Stimulated activated CD4-positive, alpha-beta T cell treated with anti-CD3 and anti-CD28 coated beads, Interleukin-15, amount 100 ng/mL, for 24 hours (primary cell): ENCODE measurements at regions not wholly inside any gene's neighbourhood (a gene's known extent, or its start where the extent isn't known, plus 50 kb on each side); places are given as distances from the start of the nearest gene placed in this dataset.

Source experiments
- DNase-seq: peaks from one replicate; pipeline ENCODE4 v3.0.0-alpha.2; 2020

DNA sequence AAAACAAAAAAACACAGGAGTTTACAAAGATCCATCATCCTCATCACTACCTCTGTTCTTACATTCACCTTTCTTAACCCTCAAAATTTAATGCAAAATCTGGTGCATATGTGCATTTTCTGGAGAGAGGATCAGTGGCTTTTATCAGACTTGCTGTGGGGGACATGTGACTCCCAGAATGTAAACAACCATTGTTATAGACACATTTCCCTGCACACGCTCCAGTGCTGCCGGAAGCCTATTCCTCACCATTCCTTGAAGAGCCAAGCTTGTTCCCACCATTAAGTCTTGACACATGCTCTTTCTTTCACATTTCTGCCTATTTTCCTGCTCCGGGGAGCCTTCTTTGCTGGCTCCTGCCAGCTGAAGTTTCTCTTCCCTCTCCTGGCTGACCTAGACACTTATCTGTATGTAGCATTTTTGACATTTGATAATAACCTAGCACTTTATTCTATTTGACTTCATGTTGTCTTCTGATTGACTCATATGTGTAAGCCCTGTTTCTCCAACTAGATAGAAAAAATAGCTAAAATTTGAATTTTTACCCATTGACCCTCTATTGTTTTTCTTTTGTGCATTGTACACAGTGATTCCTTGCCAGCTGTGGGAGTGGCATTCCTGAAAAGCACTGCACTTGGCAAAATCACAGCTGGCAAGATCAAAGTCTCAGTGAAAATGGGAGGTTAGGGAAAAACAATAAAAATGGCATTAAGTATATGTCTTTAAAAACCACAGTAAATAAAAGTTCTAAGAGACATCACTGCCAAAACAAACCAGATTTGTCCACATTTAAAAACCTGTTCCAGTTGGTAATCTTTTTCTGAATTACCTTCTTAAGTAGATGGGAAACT lies 76.8 kb upstream of the CIBAR2 start:
- DNase-seq = no peak

DNA sequence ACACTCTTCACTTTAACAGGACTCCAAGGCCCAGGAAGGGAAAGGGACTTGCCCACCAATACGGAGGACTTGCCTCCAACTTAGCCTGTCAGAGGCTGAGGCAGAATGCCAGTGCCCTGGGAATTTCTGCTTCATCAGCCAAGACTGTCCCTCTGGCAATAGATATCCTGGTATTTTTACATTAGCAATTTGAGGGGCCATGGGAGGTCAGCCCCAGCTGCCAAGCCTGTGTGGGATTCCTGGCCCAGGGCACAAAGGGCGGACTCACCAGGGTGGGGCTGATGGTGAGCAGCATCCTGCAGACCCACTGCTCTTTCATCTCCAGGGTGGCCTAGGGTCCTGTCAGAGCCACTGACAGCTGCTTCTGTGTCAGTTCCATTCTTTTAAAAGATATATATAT lies 78.3 kb upstream of the CIBAR2 start:
- no peak for DNase-seq

- DNase-seq = no peak
Observed at GRCh38 chr16:85191341-85191965, 79.2 kb upstream of the CIBAR2 start.

- DNase-seq = no peak
Observed at GRCh38 chr16:85192238-85193114, 80.2 kb upstream of the CIBAR2 start.

GRCh38 chr16:85193115-85193493 lies 80.8 kb upstream of the CIBAR2 start:
- DNase-seq = no peak

DNA sequence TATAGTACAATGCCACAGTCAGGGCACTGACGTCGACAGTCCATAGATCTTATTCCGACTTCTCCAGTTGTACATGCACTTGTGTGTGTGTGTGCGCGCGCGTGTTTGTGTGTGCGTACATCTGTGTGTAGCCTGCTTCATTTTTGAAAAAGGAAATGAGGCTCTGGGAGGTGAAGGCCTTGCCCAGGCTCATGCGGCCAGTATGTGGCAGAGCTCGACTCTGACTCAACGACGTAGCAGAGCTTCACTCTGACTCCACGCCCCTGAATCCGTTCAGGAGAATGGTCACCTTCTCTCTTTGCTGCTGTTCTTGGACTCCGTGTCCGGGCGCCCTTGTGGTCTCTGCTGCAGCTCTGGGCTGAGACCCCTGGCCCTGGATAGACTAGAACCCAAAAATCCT lies 81.6 kb upstream of the CIBAR2 start:
- DNase-seq = no peak

DNA sequence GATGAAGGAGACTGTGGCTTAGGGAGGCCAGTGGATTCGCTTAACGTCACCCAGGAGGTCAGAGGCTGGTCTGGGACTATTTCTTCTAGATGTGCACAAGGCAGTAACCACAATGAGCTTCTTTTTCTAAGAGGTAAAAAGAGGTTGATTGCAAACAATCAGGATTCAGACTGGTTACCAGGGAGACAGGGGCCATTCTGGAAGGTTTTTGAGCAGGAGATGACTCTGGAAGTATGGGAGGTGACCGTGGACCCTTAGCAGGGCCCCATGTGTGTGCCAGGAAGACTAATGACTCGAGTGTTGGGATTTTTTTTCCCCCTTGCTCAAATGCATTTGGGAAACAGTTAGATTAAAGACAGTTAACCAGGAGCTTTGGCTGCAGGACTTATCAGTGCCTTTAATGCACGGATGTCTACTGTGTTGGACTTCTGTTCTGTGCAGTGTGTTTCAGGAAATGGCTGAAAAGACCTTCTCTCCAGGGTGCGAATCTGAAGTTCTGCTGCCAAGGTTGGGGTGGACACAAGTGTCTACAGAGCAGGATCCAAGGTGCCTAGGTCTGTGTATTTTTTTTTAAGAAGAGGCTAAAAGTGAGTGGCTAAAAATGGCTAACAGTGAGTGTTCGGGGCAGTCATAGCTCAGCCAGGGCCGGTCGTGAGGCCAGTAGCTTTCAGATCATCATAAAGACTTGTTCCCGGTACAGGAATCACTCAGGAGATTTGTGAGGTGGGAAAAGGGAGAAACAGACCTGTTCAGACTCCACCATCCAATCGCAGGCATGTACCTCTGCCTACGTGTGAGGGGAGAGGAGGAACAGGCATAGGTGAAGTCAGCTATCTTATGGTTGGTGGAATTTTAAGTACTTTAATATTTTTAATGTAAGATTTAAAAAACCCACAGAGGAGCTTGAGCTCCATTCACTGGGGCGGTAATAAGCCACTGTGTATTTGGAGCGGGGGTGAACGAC lies 82.3 kb upstream of the CIBAR2 start:
- no peak for DNase-seq

GRCh38 chr16:85195271-85195647 lies 83.0 kb upstream of the CIBAR2 start:
- no peak for DNase-seq

DNA sequence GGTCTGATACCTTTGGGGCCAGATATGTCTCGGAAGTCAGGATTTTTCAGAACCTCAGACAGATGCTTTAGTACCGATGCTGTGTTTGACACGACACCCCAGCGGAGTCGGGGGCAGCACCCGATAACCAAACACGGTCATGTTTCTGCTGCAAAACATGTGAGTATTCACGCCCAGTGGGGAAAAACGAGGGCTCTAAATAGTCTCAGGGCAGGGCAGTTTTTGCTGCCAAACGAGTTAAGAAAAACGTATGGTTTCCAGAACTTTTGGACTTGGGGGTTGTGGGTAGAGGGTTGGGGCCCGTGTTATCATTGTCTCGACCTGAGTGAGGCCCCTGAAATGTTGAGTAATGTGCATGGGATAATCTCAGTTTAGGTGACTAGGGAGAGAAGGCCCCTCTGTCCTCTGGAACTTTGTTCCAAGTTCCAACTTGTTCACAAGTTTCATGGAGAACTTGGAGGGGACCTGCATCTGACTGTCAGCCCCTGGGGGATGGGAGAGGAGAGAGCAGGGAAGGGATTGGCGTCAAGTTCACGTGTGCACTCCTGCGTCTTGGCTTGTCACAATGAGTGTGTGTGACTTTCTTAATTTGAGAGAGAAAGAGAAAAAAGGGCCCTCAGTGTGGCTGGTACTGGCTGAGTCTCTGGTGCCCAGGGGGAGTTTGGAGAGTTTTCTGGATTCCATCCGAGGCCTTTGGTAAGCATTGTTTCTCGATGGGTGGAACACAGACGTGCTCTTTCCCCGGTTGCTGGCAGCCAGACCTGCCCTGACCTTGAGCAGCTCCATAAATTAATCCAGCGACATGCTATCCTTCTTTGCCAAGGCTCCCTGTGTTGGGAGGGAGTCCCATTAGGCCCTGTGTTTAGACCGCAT lies 83.9 kb upstream of the CIBAR2 start:
- DNase-seq = no peak

DNA sequence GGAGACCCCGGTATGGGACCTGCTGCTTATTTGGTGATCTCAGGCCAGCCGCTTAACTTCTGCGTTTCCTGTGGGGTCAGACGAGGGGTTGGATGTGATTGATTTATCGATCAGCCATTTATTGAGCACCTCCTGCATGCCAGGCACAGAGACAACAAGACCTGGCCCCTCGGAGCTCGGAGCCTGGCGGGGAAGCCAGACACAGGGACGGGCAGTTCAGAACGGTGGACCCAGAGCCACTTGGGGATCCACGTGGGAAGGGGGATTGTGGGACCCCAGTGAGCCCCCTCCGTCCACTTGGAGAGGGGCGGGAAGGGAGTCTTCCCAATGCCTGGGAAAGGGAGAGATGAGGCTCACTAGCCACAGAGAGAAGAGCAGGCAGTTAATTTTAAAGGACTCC lies 84.7 kb upstream of the CIBAR2 start:
- DNase-seq = no peak

GRCh38 chr16:85197611-85198566 lies 85.6 kb upstream of the CIBAR2 start:
- DNase-seq = no peak

- no peak for DNase-seq
Observed at GRCh38 chr16:85199069-85199725, 86.9 kb upstream of the CIBAR2 start.

- no peak for DNase-seq
Observed at GRCh38 chr16:85199880-85200279, 87.6 kb upstream of the CIBAR2 start.

DNA sequence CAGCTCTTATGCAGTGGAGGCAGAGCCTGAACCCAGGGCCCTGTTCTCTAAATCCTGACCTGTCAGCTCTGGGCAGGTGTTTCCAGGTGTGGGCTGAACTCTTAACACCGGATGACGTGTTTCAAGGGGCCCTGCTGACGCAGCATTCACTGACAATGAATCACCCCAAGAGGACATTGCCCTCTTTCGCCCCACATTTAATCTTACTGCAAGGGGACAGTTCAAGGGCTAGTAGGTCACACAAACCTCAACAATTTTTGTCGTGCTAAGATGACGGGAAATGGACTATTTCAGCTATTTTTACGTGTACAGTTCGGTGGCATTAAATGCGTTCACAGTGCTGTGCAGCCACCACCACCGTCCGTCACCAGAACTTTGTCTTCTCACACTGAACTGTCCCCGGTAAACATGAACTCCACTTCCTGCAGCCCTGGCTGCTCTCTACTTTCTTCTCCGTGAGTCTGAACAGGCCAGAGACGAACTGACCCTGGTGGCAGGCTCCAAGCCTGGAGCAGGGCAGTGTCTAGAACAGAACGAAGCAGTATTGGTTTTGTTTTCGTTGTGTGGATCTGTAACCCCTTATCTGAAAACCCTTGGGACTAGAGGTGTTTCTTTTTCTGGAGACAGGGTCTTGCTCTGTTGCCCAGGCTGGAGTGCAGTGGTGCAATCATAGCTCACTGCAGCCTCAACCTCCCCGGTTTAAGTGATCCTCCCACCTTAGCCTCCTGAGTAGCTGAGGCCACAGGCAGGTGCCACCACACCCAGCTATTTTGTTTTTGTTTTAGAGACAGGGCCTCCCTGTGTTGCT lies 88.4 kb upstream of the CIBAR2 start:
- no peak for DNase-seq

DNA sequence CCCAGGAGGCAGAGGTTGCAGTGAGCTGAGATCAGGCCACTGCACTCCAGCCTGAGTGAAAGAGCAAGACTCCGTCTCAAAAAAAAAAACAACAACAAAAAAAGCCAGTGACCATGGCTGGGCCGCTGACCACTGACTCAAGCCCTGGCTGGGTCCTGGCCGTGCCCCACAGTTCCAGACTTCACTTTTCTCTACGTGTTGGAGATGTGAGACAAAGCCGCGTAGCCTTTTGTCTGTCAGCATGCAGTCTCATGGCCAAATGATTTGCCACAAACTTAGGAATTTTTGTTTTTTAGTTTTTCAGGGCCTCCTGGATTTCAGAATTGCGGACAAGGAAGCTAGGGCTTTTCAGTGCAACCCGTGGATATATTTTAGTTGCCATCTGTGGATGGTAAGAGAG lies 89.3 kb upstream of the CIBAR2 start:
- DNase-seq = no peak

- no peak for DNase-seq
Observed at GRCh38 chr16:85202051-85202601, 89.9 kb upstream of the CIBAR2 start.

DNA sequence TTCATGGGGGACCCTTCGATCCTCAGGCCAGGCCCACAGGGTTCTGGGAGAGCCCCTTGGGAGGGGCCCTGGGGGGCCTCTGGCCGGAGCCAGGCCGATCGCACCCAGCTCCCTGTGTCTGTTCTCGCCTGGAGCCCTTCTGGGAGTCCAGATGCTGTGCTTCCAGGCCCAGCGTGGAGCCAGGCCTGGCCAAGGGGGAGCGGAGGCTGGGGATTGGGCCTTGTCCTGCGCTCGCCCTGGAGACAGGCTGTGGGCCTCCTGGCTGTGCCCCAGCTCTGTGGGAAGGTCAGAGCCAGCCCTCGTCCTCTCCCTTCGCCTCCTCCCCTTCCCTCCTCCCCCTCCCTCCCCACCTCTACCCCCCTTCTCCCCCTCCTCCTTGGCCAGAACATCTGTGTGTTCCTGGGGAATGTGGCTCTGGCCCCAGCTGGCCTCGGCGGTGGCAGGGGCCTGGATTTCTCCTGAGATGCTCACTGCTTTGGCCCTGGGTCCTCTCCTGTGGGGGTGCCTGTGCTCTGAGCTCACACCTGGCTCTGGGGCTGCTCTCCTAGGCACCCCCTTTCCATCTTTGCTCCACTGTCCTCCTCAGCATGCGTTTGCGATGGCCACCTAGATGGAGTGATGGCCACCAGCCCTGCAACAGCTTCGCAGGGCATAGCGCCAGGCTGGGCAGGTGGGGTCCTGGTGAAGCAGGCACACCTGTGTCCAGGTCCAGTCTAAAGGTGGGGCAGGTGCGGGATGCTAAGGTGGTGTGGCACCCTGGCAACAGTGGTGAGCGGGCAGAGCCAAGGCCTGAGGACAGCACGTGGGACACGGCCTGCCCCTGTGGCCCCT lies 90.6 kb upstream of the CIBAR2 start:
- no peak for DNase-seq

- no peak for DNase-seq
Observed at GRCh38 chr16:85203462-85203813, 91.2 kb upstream of the CIBAR2 start.
